ENCODE measurements at regions not wholly inside any gene's neighbourhood (a gene's known extent, or its start where the extent isn't known, plus 50 kb on each side); places are given as distances from the start of the nearest gene placed in this dataset.

DNA sequence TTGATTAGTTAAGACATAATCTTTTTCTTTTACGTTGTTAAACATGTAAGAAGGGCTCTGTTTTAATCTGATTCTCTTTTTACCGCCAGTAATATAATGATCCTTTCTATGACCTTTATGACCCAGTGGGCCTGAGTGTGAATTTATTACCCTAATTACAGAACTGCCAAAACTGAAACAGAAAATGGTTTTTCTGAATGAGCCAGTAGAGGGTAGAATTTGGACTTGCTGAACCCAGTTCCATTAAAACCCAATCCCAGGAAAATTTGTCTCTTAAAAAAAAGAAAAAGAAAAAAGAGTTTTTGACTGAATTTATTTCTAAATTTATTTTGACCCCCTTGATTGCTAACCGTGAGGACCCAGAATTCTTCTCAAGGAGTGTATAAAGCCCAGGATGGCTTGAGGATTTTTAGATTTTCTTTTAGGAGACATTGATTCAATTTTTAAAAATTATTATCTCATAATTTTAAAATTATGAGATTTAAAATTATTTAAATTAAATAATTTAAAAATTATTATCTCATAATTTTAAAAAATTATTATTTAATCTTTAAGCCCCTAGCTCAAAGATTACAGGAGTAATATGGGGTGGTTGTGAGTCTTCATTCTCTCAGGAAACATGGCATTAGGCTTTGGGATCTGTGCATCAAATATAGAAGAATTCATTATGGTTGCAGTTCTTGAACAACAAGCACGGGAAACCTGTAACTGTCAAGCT, 94.1 kb upstream of the GLIS3 start:
- TF ChIP-seq, protein P1, sequence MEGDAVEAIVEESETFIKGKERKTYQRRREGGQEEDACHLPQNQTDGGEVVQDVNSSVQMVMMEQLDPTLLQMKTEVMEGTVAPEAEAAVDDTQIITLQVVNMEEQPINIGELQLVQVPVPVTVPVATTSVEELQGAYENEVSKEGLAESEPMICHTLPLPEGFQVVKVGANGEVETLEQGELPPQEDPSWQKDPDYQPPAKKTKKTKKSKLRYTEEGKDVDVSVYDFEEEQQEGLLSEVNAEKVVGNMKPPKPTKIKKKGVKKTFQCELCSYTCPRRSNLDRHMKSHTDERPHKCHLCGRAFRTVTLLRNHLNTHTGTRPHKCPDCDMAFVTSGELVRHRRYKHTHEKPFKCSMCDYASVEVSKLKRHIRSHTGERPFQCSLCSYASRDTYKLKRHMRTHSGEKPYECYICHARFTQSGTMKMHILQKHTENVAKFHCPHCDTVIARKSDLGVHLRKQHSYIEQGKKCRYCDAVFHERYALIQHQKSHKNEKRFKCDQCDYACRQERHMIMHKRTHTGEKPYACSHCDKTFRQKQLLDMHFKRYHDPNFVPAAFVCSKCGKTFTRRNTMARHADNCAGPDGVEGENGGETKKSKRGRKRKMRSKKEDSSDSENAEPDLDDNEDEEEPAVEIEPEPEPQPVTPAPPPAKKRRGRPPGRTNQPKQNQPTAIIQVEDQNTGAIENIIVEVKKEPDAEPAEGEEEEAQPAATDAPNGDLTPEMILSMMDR (conservative IDR thresholded peaks at IDR 0.05; ENCODE audit: low read depth, low read length) = no peak; the same call in 1 of the 2 replicates
- no peak for TF ChIP-seq EZH2 (IDR thresholded peaks at IDR 0.05; ENCODE audit: borderline replicate concordance, low read depth, low read length, poor library complexity, severe bottlenecking)
